NCI-H2196 (cell line): ENCODE measurements at regions not wholly inside any gene's neighbourhood (a gene's known extent, or its start where the extent isn't known, plus 50 kb on each side); places are given as distances from the start of the nearest gene placed in this dataset.

Experiments
- DNase-seq: peaks from one replicate; lab custom pipeline; 2025; ENCODE audit not compliant: unreplicated experiment; lab: John Stamatoyannopoulos, UW

- DNase-seq: no peak
Measured at GRCh38 chr12:124415064-124415463, 120.2 kb downstream of the RFLNA start.

- DNase-seq: no peak
Measured at GRCh38 chr12:124413915-124414314, 119.0 kb downstream of the RFLNA start.

GRCh38 chr12:124413401-124413800 is 118.5 kb downstream of the RFLNA start:
- no peak for DNase-seq

DNA sequence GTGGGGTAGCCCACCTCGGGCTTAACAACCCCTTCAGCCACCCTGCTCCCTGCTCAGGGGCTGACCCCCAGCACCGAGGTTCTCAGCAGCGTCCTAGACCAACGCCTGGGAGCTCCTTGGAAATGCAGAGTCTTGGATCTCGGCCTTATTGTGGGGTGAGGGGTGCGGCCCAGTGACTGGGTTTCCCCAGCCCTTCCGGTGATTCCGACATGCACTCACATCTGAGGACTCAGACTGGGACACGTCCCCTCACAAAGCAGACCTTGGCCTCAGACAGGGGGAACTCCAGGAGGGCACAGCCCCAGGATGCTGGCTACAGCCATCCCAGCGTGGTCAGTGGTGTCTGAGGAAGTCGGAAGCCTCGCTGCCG is 117.7 kb downstream of the RFLNA start:
- DNase-seq: no peak

- DNase-seq: no peak
Measured at GRCh38 chr12:124411953-124412645, 117.2 kb downstream of the RFLNA start.

GRCh38 chr12:124411281-124411878 is 116.5 kb downstream of the RFLNA start:
- DNase-seq: no peak

- DNase-seq: peak; percentile 43
Measured at GRCh38 chr12:124410354-124411175, 115.7 kb downstream of the RFLNA start.

GRCh38 chr12:124408822-124409517 is 114.1 kb downstream of the RFLNA start:
- DNase-seq: no peak

DNA sequence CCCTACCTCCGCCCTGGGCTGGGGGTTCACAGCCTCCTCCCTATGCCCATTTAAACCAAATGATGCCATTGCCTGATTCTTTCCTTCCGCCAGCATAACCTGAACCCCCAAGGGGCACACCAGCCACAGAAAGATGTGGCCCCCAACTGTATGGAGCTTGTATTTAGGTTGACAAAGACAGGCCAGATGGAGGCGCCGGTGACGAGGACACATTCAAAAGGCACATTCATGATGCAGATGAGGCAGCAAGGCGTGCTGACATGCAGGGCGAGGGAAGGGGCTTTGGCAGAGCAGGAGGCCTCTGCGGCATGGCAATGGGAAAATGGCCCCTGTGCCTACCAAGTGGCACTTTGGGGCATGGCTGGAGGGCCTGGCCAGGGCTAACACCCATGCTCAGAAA is 112.2 kb downstream of the RFLNA start:
- no peak for DNase-seq

DNA sequence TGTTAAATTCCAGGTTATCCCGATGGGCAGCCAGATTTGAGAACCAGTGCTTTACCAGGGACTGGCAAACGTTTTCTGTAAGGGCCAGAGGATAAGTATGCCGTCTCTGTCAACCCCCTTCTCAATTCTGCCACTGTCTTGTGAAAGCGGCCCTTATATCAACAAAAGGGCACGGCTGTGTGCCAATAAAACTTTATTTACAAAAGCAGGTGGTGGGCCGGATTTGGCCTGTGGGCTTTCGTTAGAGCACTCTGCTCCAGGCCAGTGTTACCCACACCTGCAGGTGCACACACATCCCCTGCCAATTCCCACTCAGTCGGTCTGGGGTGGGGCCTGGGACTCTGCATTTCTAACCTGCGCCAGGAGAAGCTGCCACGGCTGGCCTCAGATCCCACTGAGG is 111.2 kb downstream of the RFLNA start:
- no peak for DNase-seq

GRCh38 chr12:124405592-124405991 is 110.7 kb downstream of the RFLNA start:
- DNase-seq: no peak

DNA sequence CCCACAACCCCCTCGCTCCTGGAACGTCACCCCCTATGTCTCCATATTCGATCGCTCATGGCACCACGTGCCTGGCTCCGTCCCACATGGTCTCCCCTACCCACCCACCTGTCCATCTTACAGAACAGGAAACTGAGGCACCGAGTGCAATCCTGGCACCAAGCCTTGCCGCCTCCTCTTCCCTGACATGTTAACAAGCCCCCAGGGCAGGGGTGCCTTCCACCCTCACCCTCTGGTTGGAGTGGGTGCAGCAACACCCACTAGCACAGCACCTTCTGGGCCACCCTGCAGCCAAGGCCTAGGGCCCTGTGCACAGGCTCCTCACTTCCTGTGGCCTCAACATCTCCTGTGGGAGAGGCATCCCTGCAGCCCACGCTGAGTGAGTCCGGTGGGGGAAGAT is 110.3 kb downstream of the RFLNA start:
- no peak for DNase-seq

- DNase-seq: peak; percentile 12
Measured at GRCh38 chr12:124404162-124404784, 109.4 kb downstream of the RFLNA start.

GRCh38 chr12:124403273-124403672 is 108.4 kb downstream of the RFLNA start:
- DNase-seq: no peak

DNA sequence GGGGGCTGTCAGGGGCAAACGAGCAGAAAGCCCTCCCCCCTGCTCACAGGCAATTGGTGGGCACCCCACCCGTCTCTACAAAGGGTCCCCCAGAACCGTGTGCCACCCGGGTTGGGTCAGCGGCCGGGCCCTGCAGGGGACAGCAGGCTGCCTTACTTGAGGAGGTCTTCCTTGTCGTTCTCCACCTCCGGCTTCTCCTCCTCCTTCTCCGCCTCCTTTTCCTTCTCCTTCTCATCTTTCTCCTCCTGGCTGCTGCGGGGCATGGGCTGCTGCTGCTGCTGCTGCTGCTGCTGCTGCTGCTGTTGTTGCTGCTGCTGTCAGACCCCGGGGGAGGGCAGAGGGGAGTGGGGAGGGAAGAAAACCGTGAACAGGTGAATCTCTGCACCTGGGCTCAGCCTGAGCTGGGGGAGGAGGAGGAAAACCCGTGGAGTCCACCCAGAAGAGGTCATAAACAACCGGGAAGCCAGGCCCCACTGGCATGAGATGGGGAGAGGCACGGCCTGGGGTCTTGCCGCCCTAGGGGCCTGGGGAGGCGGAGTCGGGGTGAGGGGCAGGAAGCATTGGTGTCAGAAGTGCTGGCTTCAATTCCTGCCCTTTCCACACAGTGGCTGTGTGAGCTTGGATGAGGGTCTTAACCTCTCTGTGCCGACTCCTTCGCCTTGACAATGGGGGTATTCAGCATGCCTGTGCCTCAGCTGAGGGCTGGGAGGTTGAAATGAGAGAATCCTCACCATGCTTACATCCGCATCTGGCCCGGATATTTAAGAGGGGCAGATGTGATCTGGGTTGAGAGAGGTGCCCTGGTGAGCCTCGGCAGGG is 107.6 kb downstream of the RFLNA start:
- DNase-seq: no peak

DNA sequence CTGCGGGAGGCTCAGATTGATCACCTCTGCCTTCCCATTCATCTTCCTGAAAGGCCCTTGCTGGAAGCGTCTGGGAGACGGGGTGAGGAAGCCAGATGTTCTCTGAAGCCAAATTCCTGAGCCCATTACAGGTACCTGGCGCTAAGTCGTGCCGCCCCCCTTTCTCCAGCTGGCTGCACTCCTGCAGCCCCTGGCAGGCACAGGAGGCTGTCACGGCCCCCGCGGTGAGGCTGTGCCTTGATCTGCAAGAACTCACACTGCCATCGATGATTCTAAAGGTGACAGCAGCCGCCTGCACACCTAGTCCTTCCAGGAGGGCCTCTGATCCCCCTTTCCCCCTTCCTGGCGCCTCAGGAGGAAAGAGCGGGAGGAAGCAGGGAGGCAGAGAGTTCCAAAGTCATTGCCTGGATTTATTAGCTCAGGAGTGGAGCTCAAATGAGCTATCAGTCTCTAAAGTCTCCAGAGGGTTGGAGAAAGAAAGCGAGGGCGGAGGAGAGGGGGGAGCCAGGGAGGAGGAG is 106.9 kb downstream of the RFLNA start:
- DNase-seq: no peak

DNA sequence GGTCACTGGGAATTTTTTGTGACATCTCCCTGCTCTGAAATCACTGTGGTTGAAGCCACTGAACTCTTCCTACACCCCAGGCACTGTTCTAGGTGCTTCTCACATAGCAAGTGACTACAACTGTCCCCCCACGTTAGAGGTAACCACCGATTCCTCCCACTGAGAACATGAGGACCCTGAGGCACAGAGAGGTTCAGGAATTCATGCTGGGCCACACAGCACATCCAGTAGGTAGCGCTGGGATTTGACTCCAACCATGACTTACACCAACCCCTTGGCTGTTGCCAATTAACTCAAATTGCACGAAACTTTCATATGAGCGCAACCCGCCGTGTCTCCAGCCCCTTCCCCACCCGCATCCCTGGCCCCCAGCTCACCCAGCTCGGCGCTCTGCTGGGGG is 105.2 kb downstream of the RFLNA start:
- DNase-seq: no peak

DNA sequence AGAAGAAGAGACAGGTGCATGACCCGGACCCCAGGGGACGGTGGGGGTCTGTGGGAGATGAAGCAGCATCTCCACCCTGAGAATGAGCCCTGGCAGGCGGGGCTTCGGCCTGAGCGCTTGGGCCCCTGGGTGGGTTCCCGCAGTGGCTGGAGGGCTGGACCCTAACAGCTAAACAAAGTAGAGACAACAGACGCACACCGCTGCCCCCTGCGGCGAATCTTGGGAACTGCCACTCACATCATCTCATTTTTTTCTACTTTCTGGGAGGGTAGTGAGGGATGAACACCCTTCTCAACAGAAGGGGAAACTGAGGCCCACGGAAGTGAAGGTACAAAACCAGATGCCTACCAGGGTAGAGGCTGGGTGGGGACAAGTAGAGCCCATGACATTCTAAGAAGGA is 104.7 kb downstream of the RFLNA start:
- DNase-seq: peak; percentile 8

GRCh38 chr12:124398578-124399227 is 103.8 kb downstream of the RFLNA start:
- no peak for DNase-seq
